OCI-LY3 (cell line): ENCODE measurements at regions not wholly inside any gene's neighbourhood (a gene's known extent, or its start where the extent isn't known, plus 50 kb on each side); places are given as distances from the start of the nearest gene placed in this dataset.
"Not testable (repeated sequence)": the region's sequence is repeated elsewhere in the genome, so short reads cannot be mapped to it uniquely, and the experiment has no call there.

Experiments used
- H2AFZ ChIP-seq: fragments of 200-600, 300-600 bp; shearing (Covaris generic); 2 replicates; pipeline ENCODE4 v1.6.0; 2014; ENCODE audit warnings: antibody characterized with exemption, low read depth, low read length
- H3K27ac ChIP-seq: fragments of 200-600, 300-600 bp; sonication (generic); 2 replicates; pipeline ENCODE4 v1.5.1; 2014; ENCODE audit warnings: mild to moderate bottlenecking, low read length, moderate library complexity, mixed read lengths
- H3K27me3 ChIP-seq: fragments of 200-600, 300-600 bp; sonication (generic); 2 replicates; pipeline ENCODE4 v1.6.1; 2014; ENCODE audit warnings: low read depth, low read length, mixed read lengths
- H3K36me3 ChIP-seq: fragments of 200-600, 300-600 bp; sonication (generic); replicated peaks from 2 replicates; pipeline ENCODE3; 2014; ENCODE audit warnings: low read depth, low read length, mixed read lengths
- H3K4me1 ChIP-seq: fragments of 300-600, 200-600 bp; sonication (generic); 2 replicates; pipeline ENCODE4 v1.6.1; 2014; ENCODE audit warnings: low read length, mixed read lengths
- H3K4me2 ChIP-seq: fragments of 200-600, 300-600 bp; sonication (generic); 2 replicates; pipeline ENCODE4 v1.6.1; 2014; ENCODE audit warnings: low read length, mixed read lengths
- H3K4me3 ChIP-seq: fragments of 300-600, 200-600 bp; sonication (generic); 2 replicates; pipeline ENCODE4 v1.5.1; 2014; ENCODE audit warnings: antibody characterized with exemption, mild to moderate bottlenecking, low read length, moderate library complexity
- H3K79me2 ChIP-seq: fragments of 300-600, 200-600 bp; shearing (Covaris generic); 2 replicates; pipeline ENCODE4 v1.6.1; 2014; ENCODE audit warnings: mild to moderate bottlenecking, low read length, mixed read lengths
- H3K9ac ChIP-seq: fragments of 300-600, 200-600 bp; shearing (Covaris generic); 2 replicates; pipeline ENCODE4 v1.6.0; 2014; ENCODE audit warnings: mild to moderate bottlenecking, low read length, moderate library complexity
- H3K9me3 ChIP-seq: fragments of 200-600, 300-600 bp; shearing (Covaris generic); 2 replicates; pipeline ENCODE4 v1.6.1; 2014; ENCODE audit warnings: low read length, mixed read lengths; ENCODE audit not compliant: insufficient read depth
- H4K20me1 ChIP-seq: fragments of 200-600, 300-600 bp; sonication (generic); 2 replicates; pipeline ENCODE4 v1.6.1; 2016; ENCODE audit warnings: low read length, mixed read lengths; ENCODE audit not compliant: insufficient read depth
- CTCF ChIP-seq: fragments of 200-600, 300-600 bp; sonication (generic); IDR thresholded peaks from 2 replicates; pipeline ENCODE4 v1.5.1; 2014; ENCODE audit warnings: antibody characterized with exemption, low read length, low read depth
- EZH2phosphoT487 ChIP-seq: fragments of 200-600 bp; shearing (Covaris generic); IDR thresholded peaks from 2 replicates; pipeline ENCODE4 v1.6.1; 2018; ENCODE audit warnings: antibody characterized with exemption, mixed run types, low read depth

DNA sequence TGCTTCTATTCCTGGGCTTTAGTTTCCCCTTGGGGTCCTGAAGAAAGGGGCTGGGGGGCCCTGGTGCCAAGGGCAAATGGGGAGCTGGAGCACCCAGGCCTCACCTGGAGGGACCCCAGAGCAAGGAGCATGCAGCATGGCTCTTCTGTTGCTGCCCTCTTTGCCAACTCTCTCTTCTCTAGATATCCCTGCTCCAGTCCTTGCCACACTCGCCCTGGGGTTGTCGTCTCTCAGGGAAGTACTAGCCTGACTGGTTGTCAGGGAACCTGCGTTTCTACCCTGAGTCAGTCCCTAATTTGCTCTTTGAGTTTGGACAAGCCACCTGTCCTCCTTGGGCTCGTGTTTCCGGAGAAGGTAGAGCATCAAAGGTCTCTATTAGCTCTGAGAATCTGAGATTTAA lies 63.7 kb upstream of the UBE2Q2 start:
- Histone ChIP-seq H3K79me2 (no peaks in the 10 kb centered on the region), H3K4me2 (no peak overlapping the region), H3K9me3 (no peaks in the 10 kb centered on the region), H3K4me3 (no peak overlapping the region), H3K27ac (no peak overlapping the region), H4K20me1 (no peaks in the 10 kb centered on the region), H3K36me3 (no peaks in the 10 kb centered on the region), H3K9ac (no peak overlapping the region), H3K27me3 (no peaks in the 10 kb centered on the region), H3K4me1 (peaks cover 15% of the 10 kb centered on the region), H2AFZ (no peak overlapping the region)
- no peak for TF ChIP-seq EZH2phosphoT487
- no peak for TF ChIP-seq CTCF

- H3K27me3 ChIP-seq, H4K20me1 ChIP-seq, H3K4me3 ChIP-seq, H2AFZ ChIP-seq, H3K79me2 ChIP-seq, H3K27ac ChIP-seq, H3K9ac ChIP-seq, H3K36me3 ChIP-seq, H3K9me3 ChIP-seq: not testable (repeated sequence)
- Histone ChIP-seq H3K4me2 (peak overlapping the region; percentile 29; the same call in 1 of the 2 replicates), H3K4me1 (peaks cover 15% of the 10 kb centered on the region)
These were observed 64.4 kb upstream of the CSPG4 start for GRCh38 chr15:75776871-75777610.

DNA sequence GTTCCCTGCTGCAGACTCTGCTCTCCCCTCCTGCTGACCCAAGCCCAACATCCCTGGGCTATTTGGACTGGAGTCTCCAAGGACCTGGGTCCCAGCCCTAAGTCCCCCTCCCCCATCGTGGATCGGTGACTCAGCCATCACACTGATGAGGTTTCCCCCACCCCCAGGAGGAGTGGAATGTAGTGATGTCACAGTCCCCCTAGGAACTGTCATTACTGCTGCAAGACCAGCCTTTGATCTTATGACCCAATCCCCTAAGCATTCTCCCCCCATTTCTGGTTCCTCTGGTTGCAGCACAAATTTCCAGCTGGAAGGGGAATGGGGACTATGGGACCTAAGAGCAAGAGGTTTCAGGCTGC lies 63.4 kb upstream of the CSPG4 start:
- H3K9ac ChIP-seq: no peak overlapping the region
- TF ChIP-seq CTCF (no peak), EZH2phosphoT487 (no peak)
- no peaks in the 10 kb centered on the region for H3K36me3 ChIP-seq
- H3K79me2 ChIP-seq: no peaks in the 10 kb centered on the region
- H3K4me3 ChIP-seq: no peak overlapping the region
- no peak overlapping the region for H2AFZ ChIP-seq
- H3K9me3 ChIP-seq: no peaks in the 10 kb centered on the region
- peaks cover 15% of the 10 kb centered on the region for H3K4me1 ChIP-seq
- H3K27ac ChIP-seq: no peak overlapping the region
- H4K20me1 ChIP-seq: no peaks in the 10 kb centered on the region
- 0 out of 2 replicates have a peak, but pooled peaks cover 3% of the 10 kb centered on the region for H3K27me3 ChIP-seq
- H3K4me2 ChIP-seq: no peak overlapping the region

- H3K9ac ChIP-seq: no peak overlapping the region
- H2AFZ ChIP-seq: no peak overlapping the region
- H3K79me2 ChIP-seq: no peaks in the 10 kb centered on the region
- no peaks in the 10 kb centered on the region for H4K20me1 ChIP-seq
- 0 out of 2 replicates have a peak, but pooled peaks cover 3% of the 10 kb centered on the region for H3K27me3 ChIP-seq
- no peak overlapping the region for H3K4me2 ChIP-seq
- peaks cover 15% of the 10 kb centered on the region for H3K4me1 ChIP-seq
- no peak for TF ChIP-seq EZH2phosphoT487
- TF ChIP-seq CTCF: no peak
- no peak overlapping the region for H3K27ac ChIP-seq
- no peak overlapping the region for H3K4me3 ChIP-seq
- no peaks in the 10 kb centered on the region for H3K36me3 ChIP-seq
- no peaks in the 10 kb centered on the region for H3K9me3 ChIP-seq
These were observed 62.8 kb upstream of the CSPG4 start for GRCh38 chr15:75775296-75776064.

DNA sequence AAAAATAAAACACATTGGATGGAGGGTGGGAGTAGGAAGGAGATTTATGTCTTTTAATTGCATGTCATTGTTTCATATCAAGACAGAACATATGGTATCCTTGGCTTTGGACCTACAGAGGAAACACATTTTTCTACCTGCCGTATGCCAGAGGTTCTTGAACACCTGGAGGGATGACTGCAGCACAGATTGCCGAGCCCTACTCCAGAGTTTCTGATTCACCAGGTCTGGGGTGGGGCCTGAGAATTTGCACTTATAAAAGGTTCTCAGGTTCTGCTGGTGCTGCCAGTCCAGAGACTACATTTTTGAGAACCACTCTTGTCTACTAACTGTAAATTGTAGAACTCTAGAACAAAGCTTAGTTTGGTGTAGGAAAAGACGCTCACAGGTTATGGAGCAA lies 61.3 kb upstream of the CSPG4 start:
- H3K9me3 ChIP-seq, H3K4me3 ChIP-seq, H3K27me3 ChIP-seq, H3K27ac ChIP-seq, H4K20me1 ChIP-seq, H3K79me2 ChIP-seq, H3K36me3 ChIP-seq, H3K4me2 ChIP-seq, H3K9ac ChIP-seq, H2AFZ ChIP-seq: not testable (repeated sequence)
- peaks cover 15% of the 10 kb centered on the region for H3K4me1 ChIP-seq

- H4K20me1 ChIP-seq, H3K9ac ChIP-seq, H3K79me2 ChIP-seq, H3K36me3 ChIP-seq, H3K9me3 ChIP-seq, H3K4me3 ChIP-seq, H3K27me3 ChIP-seq, H2AFZ ChIP-seq, H3K4me1 ChIP-seq, H3K4me2 ChIP-seq, H3K27ac ChIP-seq: not testable (repeated sequence)
These were observed 58.4 kb upstream of the CSPG4 start for GRCh38 chr15:75771054-75771453.
